ENCODE measurements at regions not wholly inside any gene's neighbourhood (a gene's known extent, or its start where the extent isn't known, plus 50 kb on each side); places are given as distances from the start of the nearest gene placed in this dataset.

- no peak for DNase-seq
These were observed 94.5 kb upstream of the CELF2 start for GRCh38 chr10:10923029-10923651.

GRCh38 chr10:10925667-10926066 lies 92.0 kb upstream of the CELF2 start:
- DNase-seq = no peak

- no peak for DNase-seq
These were observed 90.1 kb upstream of the CELF2 start for GRCh38 chr10:10927608-10928007.

- no peak for DNase-seq
These were observed 86.5 kb upstream of the CELF2 start for GRCh38 chr10:10930979-10931743.

- DNase-seq = no peak
These were observed 82.6 kb upstream of the CELF2 start for GRCh38 chr10:10935032-10935431.

GRCh38 chr10:10938676-10939075 lies 79.0 kb upstream of the CELF2 start:
- DNase-seq = no peak

- DNase-seq = no peak
These were observed 76.4 kb upstream of the CELF2 start for GRCh38 chr10:10941127-10941730.

GRCh38 chr10:10942441-10942840 lies 75.2 kb upstream of the CELF2 start:
- DNase-seq = no peak

- DNase-seq = no peak
These were observed 71.6 kb upstream of the CELF2 start for GRCh38 chr10:10946081-10946480.

- no peak for DNase-seq
These were observed 70.9 kb upstream of the CELF2 start for GRCh38 chr10:10946801-10947200.

- no peak for DNase-seq
These were observed 66.0 kb upstream of the CELF2 start for GRCh38 chr10:10951675-10952074.

- no peak for DNase-seq
These were observed 64.9 kb upstream of the CELF2 start for GRCh38 chr10:10952800-10953199.

- DNase-seq = no peak
These were observed 60.8 kb upstream of the CELF2 start for GRCh38 chr10:10956681-10957542.

- DNase-seq = no peak
These were observed 59.6 kb upstream of the CELF2 start for GRCh38 chr10:10958041-10958440.

GRCh38 chr10:10959666-10960065 lies 58.0 kb upstream of the CELF2 start:
- no peak for DNase-seq

- DNase-seq = no peak
These were observed 57.1 kb upstream of the CELF2 start for GRCh38 chr10:10960534-10960933.

GRCh38 chr10:10961072-10961471 lies 56.6 kb upstream of the CELF2 start:
- no peak for DNase-seq

- DNase-seq = no peak
These were observed 50.6 kb upstream of the CELF2 start for GRCh38 chr10:10967029-10967428.

- no peak for DNase-seq
These were observed 50.0 kb upstream of the CELF2 start for GRCh38 chr10:10967581-10968256.

Measured in KG1 (cell line).